NCI-H2081 treated with DMSO at 0.1 percent for 48 hours (cell line): ENCODE measurements at regions not wholly inside any gene's neighbourhood (a gene's known extent, or its start where the extent isn't known, plus 50 kb on each side); places are given as distances from the start of the nearest gene placed in this dataset.
A peak's percentile ranks its signal among the peaks of the same experiment; 100 is the strongest.

ENCODE experiments used
- DNase-seq: peaks from one replicate; lab custom pipeline; 2025; lab: John Stamatoyannopoulos, UW

DNA sequence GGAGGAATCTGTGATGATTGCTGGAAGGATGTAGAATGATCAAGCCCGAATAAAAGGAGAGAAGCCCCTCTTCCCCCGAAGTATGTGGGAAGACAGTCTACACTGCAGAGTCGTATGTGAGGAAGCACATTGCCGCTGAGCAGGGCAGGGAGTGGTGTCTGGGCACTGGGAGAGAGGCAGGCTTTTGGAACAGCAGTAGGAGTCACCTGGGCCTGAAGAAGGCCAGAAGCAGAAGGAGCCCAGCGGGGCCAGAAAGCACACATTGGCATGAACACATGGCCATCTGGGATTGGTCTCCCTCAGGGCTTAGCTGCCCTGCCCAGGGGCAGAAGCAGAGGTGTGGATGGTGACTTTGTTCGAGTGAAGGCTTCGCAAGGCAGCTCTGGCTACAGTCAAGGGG is 162.8 kb downstream of the ERCC6L2 start:
- no peak for DNase-seq

- DNase-seq: no peak
These were observed 159.1 kb downstream of the ERCC6L2 start for GRCh38 chr9:96034553-96035122.

DNA sequence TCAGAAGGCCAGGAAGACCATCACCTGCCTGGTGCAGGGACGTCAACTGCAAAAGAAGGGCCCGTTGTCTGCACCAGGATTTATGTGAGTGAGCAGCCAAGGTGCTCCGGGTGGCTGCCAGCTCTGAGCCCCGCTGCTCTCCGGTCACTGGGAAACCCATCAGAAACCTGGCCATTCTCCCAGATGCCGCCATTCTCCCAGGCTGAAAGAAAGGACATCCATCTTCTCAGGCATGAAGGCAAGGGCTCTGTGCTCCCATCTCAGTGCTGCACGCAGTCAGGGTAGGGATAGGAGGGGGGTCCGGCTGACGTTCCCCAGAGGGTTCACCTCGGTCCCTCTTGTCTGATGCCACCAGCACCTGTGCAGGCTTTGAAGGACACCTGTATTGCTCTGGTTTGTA is 158.4 kb downstream of the ERCC6L2 start:
- no peak for DNase-seq

GRCh38 chr9:96031916-96032534 is 156.5 kb downstream of the ERCC6L2 start:
- no peak for DNase-seq

DNA sequence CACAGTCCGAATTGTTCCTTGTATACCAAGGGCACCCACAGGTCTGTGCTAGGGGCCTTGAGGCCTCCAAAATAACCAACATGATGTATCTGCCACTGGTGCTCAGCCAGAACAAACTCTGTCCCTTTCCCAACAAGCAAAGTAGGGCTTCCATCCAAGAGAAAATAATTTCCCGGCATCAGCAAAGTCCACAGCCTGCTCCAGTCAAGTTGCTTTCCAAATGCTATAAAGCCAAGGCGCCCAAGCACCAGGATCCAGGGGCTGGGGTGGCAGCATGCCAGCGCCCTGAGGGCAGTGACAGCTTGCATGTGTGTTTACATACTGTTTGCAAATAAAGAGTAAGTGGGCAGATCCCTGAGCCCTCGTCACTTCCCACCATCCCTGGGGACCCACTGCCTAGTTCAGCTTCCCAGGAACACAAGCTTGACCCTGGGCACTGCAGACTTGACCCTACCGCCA is 155.9 kb downstream of the ERCC6L2 start:
- peak; percentile 92 for DNase-seq

- no peak for DNase-seq
These were observed 154.4 kb downstream of the ERCC6L2 start for GRCh38 chr9:96029722-96030530.

DNA sequence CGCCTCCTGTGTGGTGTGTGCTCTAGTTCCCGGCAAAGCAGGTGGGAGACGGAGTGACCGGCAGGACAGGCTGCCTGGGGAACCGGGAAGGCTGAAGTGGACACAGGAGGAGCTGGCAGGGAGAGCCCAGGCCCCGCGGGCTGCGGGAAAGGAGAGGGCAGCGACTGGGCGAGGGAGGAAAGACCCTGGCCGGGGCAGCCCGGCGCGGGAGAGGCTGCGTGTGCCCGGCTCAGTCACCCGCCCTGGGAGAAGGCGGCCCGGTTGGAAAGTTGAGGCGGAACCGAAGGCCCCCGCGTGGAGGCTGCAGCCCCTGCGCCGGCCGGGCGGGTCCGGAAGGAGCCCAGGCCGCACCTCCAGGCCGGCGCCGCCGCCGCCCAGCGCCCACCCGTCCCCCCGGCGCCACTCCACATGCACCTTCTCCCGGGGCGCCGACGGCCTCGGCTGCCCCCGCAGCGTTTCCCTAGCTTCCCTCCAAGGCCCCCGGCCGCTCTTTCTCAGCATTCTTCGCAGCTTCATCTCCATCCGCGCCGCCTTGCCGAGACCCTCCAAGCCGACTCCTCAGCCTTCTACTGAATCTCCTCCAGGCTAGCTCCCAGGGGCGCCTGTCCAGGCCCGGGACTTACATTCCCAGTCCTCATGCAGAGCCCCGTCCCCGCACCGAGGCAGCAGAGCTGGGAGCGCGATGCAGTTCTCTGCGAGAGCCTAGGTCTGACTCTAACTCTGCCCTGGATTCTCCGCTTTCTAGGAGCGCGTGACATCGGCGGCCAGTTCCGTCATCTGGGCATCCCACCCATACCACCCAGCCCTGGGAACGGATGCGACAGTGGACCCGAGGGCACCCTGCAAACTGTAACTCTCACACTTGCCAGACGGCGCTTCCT is 152.0 kb downstream of the ERCC6L2 start:
- no peak for DNase-seq

DNA sequence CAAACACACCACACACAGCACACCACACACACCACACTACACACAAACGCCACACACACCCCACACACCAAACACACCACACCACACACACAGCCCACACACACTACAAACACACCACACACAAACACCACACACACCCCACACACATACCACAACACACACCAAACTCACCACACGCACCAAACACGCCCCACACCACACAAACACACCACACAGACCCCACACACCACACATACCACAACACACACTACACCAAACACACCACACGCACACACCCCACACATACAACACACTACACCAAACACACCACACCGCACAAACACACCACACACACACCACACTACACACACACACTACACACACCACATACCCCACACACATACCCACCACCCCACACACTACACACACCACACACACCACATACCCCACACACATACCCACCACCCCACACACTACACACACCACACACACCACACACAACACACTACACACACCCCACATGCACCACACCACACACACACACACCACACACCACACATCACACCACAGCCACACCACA is 151.2 kb downstream of the ERCC6L2 start:
- no peak for DNase-seq

DNA sequence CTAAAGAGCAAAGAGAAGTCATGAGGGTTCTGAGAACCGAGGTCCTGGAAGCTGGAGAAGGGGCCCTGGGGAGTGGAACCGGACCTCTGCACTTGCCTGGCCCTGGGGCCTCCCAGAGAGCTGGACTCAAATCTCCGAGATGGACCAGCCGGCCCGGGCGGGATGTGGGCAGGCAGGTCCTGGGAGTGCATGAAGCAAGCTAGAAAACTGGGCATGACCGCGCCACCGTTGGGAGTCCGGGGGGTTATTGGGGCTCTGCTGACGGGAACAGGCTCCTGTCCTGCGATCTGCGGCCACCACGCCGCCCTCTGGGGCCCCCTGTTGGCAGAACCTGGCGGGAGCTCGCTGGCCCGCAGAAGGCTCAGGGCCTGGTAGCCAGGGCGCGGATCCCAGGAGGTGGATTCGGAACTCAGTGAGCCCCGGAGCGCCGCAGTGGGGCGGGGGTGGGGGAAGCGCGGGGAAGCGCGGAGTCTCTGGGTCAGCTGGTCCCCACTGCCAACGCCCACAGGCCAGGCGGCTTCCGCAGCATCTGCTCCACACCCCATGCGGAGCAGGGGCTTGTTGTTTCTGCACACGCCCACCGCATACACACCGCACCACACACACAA is 150.6 kb downstream of the ERCC6L2 start:
- no peak for DNase-seq

- DNase-seq: no peak
These were observed 148.0 kb downstream of the ERCC6L2 start for GRCh38 chr9:96023486-96023885.

GRCh38 chr9:96022445-96023051 is 147.1 kb downstream of the ERCC6L2 start:
- no peak for DNase-seq

GRCh38 chr9:96021551-96022444 is 146.3 kb downstream of the ERCC6L2 start:
- no peak for DNase-seq

DNA sequence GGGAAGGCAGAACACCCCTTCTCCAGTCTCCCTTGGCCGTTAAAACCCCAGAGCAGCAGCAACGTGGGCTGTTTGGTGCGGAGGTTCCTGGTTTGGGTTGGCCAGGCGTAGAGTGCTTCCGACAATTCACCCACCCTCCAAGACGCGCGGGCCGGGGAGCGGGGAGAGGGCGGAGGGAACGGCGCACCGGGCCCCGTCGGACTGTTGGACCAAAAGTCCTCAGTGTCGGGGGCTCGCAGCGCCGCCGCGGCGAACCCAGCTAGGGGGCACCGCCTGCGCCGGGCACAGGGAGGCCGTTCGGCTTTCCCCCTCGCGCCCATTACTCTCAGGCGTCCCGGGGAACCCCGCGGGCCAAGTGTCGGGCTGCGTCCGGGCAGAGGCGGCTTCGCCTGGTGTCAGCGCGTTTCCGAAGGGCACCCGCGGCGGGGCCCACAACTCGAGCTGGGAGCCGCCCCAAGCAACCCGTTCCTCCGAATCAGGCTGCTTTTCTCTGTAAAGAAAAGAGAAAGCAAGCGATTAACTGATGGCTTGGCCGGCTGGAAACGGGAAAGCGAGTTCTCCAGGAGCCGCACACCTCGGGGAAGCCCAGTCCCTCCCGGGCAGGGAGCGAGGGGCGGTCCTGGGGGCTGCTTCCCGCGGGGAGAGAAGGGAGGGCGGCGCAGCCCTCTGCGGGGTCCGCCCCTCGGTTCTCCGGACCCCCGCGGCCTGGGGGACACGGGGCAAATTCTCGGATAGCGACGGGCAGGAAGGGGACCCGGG is 145.5 kb downstream of the ERCC6L2 start:
- DNase-seq: no peak

GRCh38 chr9:96020300-96020791 is 144.9 kb downstream of the ERCC6L2 start:
- no peak for DNase-seq
